COLO829 (cell line): ENCODE measurements at regions not wholly inside any gene's neighbourhood (a gene's known extent, or its start where the extent isn't known, plus 50 kb on each side); places are given as distances from the start of the nearest gene placed in this dataset.
"Not testable (repeated sequence)": the region's sequence is repeated elsewhere in the genome, so short reads cannot be mapped to it uniquely, and the experiment has no call there.

ENCODE experiments used
- DNase-seq: peaks from one replicate; pipeline ENCODE4 v3.0.0; 2012; ENCODE audit warnings: low spot score

DNA sequence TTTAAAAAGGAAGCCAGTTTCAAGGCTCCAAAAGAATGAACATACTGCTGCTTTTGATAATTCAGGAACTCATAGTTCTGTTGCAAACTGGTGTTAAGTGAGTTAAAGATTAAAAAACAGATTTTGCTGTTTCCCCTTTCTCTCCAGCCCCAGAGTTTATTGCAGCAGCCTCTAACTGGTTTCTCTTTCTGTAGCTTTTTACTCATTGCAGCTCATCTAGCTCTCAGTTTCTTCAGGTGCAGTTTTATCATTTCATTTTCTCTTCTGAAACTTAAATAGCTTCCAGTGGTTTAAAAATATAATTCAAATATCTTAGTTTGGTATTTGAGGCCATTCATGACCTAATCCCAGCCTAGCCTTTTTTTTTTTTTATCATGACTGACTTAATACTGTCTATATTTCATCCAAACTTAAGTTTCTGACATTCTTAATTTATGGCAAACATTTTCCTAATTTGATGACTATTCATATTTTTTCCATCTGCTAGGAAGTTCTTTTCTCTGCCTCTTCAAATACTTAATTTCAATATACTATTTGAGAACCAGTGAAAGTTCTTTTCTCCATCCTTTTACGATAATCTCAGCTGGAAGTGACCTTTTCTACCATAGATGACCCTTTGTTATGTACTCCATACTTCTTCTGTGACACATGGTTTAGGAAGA, 252.7 kb upstream of the GRIA1 start:
- no peak for DNase-seq

DNA sequence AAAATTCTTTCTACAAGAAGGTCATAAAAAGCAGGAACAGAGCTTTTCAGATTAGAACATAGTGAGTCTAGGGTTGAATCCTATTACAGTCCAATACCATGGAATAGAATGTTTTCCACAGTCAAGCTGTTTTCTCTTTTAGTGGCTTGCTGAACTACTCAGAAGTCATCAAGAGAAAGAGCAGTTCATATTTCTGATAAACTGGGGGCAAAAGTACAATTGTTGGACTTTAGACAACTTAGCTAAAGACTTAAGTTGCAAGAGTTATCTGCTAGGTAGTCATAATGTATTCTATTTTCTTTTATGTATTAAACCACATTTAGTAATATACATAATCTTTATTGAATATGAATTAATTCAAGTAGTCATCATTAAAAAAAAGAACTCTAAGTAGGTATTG, 233.1 kb upstream of the GRIA1 start:
- DNase-seq = no peak

DNA sequence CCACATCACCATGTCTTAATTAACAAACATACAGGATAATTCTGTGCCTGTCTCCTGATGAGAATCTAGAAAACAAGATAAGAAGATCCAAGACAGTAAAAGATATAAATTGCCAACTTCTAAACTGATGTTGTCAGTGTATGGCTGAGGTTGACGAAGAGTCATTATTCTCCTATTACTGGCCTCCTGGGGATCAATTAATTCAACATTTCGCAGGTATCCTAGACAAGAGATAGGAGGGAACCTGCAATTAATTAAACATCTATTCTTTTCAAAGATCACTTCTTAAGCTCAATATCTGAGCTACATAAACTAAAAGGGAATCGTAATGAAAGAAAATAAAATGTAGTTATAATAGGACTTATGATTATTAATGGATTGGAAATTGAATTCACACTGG, 232.0 kb upstream of the GRIA1 start:
- no peak for DNase-seq

DNA sequence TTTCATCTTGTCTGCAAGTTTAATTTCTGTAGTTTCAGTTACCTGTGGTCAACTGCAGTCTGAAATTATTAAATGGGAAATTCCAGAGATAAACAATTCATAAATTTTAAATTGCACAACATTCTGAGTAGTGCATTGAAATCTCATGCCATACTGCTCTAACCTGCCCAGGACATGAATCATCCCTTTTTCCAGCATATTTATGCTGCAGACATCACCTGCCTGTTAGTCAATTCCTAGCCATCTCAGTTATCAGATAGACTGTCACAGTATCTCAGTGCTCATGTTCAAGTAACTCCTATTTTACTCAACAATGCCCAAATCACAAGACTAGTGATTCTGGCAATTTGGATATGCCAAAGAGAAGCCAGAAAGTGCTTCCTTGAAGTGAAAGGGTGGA, 223.0 kb upstream of the GRIA1 start:
- no peak for DNase-seq

DNA sequence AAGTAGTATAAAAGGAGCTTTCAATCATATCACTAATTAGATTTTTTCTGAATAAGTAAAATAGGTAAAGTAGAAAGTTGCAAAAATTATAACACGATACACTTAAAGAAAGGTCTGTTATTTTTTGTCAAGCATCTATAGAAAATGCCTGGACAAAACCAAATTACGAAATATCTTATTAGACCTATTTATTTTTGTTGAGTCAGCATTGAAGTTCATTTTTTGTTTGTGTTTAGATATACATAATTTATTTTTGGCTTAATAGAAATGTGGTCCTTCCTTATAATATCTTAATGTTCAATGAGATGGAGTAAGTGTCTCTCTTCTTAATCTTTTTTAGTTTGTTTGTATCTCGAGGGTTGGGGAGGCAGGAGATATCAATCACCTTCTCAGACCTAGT, 214.8 kb upstream of the GRIA1 start:
- no peak for DNase-seq

DNA sequence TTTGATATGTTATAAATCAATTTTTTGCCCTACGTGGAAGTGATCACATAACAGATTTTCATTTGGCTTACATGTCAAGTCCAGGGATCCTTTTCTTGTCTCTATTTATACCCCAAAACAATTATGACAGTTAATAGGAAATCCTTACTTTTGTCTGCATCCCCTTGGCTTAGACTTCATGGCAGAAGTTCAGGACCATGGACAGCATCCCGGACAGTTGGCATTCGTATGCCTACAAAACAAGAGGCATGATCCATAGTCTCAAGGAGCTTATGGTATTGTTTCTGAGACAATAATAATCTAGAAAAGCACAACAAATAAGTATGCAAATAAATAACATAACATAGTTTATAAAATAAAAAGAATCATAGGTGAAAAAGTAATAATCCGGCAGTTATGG, 214.3 kb upstream of the GRIA1 start:
- peak; percentile 1 for DNase-seq

DNA sequence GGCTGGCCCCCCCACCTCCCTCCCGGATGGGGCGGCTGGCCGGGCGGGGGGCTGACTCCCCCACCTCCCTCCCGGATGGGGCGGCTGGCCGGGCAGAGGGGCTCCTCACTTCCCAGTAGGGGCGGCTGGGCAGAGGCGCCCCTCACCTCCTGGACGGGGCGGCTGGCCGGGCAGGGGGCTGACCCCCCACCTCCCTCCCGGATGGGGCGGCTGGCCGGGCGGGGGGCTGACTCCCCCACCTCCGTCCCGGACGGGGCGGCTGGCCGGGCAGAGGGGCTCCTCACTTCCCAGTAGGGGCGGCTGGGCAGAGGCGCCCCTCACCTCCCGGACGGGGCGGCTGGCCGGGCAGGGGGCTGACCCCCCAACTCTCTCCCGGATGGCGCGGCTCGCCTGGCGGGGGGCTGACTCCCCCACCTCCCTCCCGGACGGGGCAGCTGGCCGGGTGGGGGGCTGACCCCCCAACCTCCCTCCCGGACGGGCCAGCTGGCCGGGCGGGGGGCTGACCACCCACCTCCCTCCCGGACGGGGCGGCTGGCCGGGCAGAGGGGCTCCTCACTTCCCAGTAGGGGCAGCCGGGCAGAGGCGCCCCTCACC, 194.1 kb upstream of the GRIA1 start:
- DNase-seq = not testable (repeated sequence)

DNA sequence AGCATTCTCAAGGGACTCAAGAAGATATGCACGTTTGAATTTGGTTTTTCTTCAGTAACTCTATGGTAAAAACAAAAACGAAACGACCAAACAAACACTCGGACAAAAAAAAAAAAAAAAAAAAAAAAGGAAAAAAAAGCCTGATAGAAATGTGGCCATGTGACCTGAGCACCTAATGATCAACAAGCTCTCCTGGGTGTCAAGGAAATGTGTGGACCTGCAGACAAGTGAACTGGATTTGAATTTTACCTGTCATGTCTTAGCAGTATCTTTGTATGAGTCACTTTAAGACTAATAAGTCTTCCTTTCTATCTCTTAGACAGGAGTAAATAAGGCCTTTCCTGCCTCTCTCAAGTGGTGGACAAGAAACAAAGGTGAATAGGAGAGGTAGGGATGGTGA, 190.6 kb upstream of the GRIA1 start:
- DNase-seq = no peak

DNA sequence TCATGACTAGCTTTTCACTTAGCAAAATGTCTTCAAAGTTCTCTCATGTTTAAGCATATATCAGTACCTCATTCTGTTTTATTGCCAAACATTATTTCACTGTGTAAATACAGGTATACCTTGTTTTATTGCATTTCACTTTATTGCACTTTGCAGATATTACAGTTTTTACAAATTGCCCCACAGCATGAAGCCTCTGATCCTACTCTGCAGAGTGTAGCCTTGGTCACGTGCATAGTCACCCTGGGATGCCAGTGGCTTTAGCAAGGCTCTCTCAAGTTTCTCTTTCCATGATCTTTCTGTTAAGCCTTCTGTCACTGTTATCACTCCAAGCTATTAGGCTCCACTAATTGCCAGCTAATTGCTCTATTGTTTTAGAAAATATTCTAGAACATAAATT, 182.2 kb upstream of the GRIA1 start:
- DNase-seq = no peak

DNA sequence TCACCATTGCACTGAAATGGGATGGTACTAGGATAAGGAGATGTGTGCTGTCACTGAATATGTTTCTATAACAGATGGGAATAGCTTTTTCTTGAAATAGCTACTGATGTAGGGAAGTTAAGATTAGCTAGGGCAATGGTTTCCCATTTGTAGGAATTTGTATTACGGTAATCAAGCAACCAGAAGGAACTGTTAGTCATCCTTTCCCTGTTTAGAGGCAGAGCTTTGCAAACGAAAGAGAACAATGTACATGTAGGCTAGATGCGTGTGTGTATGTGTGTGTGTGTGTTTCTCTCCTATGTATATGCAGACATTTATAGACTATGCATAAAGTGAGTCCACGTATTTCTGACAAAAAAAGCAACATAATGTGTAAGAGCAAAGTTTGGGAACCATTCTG, 171.9 kb upstream of the GRIA1 start:
- DNase-seq = no peak

DNA sequence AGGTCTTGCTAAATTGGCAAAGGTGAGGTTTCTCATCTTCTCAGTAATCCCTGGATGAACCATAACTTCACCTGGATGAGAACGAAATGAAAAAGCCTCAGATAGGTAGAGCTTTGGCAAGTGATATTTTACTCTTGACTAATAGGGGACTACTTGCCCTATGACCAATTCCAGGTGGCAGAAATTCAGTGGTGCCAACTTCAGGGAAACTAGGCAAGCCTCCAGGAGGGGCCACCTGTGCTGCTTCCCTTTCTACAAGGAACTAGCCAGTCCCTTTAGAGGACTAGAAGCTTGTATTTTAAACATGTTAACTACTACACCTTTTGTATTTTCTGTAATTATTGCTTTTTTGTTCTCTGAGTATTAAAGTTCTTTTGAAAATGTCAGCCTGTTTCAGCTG, 169.0 kb upstream of the GRIA1 start:
- DNase-seq = no peak

DNA sequence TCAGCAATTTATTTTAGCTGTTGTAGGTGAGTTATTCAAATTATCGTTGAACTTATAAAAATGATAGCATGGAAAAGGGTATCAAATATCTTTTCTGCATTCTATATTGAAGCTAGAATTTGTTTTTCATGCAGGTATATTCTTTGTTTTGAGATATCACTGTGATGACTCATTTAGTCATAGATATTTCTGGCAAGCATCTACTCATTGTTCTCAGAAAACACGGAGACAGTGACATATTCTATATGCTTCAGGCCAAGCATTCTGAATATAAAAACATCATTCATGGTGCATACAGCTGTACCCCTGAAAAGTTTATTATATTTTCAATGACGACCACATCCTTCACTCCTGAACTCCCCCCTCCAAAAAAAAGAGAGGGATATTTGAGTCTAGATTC, 150.3 kb upstream of the GRIA1 start:
- no peak for DNase-seq

DNA sequence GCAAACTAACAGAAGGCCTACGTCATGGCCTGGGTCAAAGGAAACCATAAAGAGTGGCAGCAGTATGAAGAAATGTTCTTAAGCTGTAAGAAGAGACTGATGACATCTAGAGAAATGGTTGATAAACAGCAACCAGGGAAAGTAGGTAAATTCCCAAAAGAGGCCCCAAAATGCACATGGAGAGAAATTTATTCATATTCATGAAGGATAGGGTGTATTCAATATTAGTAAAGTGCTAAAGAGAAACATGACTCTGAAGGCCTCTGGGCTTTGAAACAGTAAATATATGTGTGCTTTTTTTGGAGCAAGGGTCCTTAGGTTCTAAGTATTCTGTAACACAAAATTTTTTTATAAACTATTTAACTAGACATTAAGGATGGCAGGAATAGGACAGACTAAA, 149.7 kb upstream of the GRIA1 start:
- no peak for DNase-seq

DNA sequence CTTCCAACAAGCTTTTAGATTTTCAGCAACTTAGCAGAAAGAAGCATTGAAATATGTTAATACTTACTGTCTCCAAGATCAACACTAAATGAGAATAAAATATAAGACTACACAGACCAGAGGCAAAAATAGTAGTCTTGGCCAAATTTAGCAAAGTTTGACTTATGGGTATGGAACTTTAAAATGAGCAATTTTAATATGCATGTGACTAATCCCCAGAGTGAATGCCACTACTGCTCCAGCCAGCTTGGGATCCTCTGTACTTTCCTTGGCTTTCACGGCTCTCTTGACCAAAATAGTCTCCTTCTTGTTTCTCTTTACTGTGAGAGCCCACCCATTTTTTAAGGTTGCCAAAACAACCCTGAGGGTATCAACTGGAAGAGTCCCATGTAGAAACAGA, 148.0 kb upstream of the GRIA1 start:
- DNase-seq = no peak

DNA sequence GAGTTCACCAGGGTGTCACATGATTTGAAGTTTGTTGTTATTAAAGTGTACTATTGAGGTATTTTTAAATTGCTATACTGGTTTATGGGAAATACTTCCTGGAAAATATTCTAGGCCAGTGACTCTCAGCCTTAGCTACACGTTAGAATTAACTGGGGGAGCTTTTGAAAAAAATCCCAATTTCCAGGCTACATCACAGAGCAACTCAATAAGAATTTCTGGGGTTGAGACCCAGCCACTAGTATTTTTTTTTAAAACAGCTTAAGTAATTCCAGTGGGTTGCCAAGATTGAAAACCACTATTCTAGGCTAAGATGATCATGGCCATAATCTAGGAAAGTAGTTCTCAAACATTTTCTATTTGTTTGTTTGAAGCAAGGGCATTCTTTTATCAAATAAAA, 142.9 kb upstream of the GRIA1 start:
- DNase-seq = no peak

DNA sequence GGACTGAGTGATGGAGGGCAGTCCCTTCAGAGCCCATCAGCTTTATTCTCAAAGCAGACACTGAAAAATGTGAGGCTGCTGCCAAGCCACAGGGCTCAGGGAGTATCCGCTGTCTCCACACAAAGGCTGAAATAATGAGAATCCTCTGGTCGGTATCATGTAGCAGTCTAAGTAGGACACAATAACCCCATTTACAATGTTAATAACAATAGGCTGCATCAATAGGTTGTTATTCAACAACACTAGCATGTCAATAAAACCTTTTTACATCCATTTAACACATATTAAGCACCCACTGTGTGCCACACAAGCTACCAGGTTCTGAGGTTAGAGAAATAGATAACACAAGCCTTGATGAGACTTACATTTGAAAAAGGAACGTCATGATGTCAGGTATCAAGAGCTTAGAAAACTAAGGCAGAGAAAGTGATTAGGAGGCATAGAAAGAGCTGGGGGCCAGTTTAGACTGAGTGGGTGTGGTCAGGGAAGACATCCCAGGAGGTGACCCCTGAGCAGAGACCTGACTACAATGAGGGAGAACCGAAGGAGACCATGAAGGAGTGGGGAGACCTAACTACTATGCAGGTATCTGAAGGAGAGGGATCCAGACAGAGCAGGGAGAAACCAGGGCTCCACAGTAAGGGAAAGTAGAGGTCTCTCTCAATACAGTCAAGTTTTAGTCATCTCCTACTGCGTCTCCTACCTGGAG, 140.1 kb upstream of the GRIA1 start:
- no peak for DNase-seq

DNA sequence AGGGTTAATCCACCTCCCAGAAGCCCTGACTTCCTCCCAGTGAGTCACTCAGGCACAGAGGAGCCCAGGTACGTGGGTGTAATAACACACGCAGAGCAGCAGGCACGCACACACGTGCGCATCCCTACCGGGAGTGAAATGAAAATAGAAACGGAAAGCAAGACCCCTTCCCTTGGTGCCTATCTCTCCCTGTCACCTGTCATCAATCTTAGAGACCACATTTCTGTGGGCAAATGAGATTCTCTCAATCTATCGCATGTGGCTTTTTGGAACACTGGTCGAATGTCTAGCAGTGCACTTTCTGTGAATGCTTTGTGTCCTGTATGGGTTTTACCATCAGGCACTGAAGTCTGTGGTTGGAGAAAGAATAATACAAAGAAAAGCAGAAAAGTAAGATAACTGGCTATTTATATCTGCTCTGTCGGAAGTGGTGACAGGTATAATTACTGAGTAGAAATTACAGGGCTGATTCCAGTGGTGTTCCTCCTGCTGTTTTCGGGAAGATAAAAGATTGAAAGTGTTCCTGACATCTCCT, 137.7 kb upstream of the GRIA1 start:
- DNase-seq = no peak

DNA sequence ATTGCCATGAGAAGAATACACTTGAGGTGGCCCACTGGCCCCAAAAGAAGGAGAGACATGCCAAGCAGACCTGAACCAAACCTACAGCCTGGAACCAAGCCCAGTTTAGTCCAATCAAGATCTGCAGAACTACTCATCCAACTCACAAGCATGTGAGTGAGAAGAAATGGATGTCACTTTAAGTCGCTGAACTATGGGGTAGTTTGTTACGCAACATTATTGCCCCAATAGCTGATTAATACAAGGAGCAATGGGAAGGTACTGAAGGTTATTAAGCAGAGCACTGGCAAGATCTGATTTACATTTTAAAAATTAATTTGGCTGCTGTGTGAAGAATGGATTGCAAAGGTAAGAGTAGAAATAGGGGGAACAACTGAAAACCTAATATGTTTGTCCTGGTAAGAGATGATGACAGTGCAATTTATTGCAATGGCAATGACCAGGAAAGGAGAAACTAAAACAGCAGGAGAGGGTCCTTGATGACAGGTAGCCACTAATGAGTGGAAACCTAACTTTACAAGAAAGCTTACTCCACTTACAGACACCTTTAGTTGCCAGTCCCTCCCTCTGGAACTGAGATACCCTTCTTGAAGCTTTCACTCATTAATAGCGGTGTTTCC, 132.9 kb upstream of the GRIA1 start:
- no peak for DNase-seq

DNA sequence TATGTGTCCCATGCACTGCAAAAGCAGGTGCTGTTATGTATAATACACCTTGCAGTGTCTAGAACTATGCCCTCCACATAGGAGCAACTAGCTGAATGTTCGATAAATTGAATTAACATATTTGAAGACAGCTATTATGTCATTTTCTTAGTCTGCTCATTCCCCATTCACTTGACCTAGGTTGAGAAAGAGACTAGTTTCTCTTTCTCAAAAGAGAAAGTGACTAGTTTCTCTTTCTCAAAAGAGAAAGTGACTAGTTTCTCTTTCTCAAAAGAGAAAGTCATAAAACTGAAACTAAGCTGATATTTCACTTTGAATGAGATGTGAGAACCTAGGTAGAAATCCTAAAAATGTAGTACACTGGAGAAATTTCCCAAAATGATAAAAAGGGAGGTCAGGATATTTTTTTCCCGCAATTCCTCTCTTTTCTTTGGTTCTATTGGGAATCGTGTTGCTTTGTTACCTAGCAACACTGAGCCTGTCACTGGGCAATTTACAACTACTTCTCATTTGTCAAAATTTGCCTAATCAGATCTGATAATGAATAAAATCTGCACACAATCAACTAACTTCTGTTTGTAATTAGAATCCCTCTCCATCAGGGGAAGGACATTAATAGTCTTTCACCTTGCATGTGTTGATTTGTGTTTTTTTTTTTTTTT, 132.0 kb upstream of the GRIA1 start:
- no peak for DNase-seq

DNA sequence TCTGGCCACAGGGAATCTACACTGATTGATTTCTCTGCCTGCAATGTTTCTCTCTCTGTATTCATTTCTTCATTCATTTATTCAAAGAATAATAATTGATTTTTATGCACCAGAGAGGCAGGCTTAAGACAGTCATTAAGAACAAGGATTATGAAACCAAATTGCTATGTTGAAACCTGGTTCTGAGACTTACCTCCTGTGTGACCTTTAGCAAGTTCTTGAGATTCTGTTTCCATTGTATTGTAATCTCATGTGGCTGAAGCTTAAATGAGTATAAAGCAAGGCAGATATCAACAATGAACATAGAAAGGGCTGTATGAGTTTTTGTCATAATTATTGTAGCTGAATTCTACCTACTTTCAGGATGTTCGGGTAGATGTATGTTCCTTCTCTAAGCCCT, 129.6 kb upstream of the GRIA1 start:
- DNase-seq = no peak

DNA sequence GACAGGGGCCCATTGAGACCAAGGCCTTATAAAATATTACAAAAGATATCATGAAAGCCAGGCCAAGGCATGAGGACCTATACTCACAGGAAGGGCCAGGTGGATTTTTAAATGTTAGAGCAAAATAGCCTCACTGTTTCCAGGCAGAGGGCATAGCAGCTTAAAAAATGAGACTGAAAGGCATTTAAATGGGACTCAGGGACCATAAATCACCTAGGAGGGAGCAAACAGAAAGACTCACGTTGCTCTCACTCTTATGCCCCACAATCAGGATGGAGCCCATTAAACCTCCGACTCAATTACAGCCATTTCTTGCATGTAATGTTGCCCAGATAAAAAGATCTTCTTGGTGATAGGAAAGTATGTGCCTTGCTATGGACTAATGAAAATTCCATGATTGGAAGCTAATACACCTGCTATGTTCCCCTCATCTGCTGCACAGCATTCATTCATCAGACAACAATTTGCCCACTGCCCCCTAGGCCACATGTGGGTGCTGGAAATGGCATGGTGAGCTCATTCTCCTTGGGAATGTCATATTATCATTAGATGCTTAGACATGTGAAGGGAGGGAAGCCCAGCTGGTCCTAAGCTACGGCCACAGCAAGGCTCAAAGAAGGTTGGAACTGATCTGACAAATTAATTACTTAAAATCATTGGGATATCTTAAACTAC, 128.6 kb upstream of the GRIA1 start:
- DNase-seq = no peak

DNA sequence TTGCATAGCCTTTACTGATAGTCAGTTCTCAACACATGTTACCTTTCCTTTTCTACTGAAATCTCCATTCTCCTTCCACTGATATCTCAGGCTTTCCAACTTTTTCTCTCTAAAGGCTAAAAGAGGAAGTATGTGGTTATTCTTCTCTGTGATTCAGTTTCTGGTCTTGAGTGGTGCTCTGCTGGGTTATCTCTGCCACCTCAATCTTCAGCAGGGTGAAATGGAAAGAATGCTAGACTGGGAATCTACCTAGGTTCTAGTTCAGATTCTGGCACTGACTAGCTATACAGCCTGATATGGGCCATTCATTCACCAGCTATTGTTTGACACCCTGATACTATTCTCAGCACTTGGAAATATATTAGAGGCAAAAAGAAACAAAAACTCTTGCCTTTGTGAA, 124.9 kb upstream of the GRIA1 start:
- DNase-seq = no peak
